SH-SY5Y (cell line): ENCODE measurements at regions not wholly inside any gene's neighbourhood (a gene's known extent, or its start where the extent isn't known, plus 50 kb on each side); places are given as distances from the start of the nearest gene placed in this dataset.

ENCODE experiments used
- GATA2 ChIP-seq: IDR thresholded peaks from 2 replicates; pipeline ENCODE4 v1.6.1; 2011; ENCODE audit warnings: mild to moderate bottlenecking, low read depth, low read length
- GATA3 ChIP-seq: IDR thresholded peaks from 2 replicates; pipeline ENCODE4 v1.6.1; 2011; ENCODE audit warnings: low read depth, mild to moderate bottlenecking, low read length, moderate library complexity

DNA sequence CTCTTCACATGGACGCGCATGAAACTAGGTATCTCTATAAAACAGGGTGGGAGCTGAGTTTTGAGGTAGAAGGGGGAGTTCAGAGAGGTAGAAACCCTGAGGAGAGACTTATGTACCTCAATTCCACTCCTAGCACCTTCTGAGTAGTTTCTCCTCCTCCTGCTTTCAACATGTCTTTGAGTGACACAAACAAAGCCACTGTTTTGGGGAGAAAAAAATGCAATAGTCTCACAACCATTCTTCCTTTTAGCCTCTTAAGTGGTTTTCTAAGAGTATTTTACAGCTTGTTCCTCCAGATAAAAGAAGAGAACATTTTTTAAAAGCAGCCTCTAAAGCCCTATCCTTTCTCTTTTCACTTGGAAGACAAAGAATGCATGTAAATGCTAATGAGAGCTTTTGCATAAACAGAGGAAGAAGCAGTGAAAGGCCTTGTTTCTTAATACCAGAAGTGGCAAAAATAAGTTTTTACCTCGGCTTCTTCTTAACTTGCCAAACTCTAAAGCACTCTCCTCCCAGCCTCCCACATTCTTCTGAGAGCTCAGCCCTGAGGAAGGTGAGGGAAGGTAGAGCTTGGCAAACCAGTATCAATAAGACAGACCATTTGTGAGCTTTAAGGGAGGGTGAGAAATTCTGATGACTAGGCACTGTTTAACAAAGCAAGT is 1304.4 kb upstream of the ACVR2A start:
- TF ChIP-seq GATA2 (no peak), GATA3 (no peak)
